ENCODE measurements at regions not wholly inside any gene's neighbourhood (a gene's known extent, or its start where the extent isn't known, plus 50 kb on each side); places are given as distances from the start of the nearest gene placed in this dataset.

GRCh38 chr12:127401536-127401935 lies 865.4 kb upstream of the TMEM132C start:
- intact Hi-C loops (cut with DNase I) = no loop called here
- Histone ChIP-seq H3K9ac (ENCODE audit: low read length in 3 of 3) (no peak overlapping the region), H3K36me3 (ENCODE audit: control insufficient read depth in 2 of 3, insufficient read depth in 3 of 3, low read length in 3 of 3) (no peaks in the 10 kb centered on the region), H3K27me3 (ENCODE audit: control insufficient read depth, insufficient read depth, low read length) (no peaks in the 10 kb centered on the region), H3K4me1 (ENCODE audit: control insufficient read depth in 2 of 3, insufficient read depth in 2 of 3, low read depth in 1 of 3, low read length in 3 of 3) (no peaks in the 10 kb centered on the region), H3K4me3 (ENCODE audit: low read length in 3 of 3) (no peak overlapping the region), H3K9me3 (ENCODE audit: control insufficient read depth in 2 of 3, insufficient read depth in 1 of 3, low read length in 3 of 3) (no peaks in the 10 kb centered on the region), H3K27ac (ENCODE audit: low read depth in 2 of 2, low read length in 2 of 2) (no peak overlapping the region)
- DNase-seq = no peak
- TF ChIP-seq CTCF (IDR thresholded peaks at IDR 0.05; ENCODE audit: borderline replicate concordance, extremely low read depth, insufficient read depth) = no peak
- no peak for FAIRE-seq

GRCh38 chr12:127411166-127411915 lies 855.6 kb upstream of the TMEM132C start:
- TF ChIP-seq CTCF (IDR thresholded peaks at IDR 0.05; ENCODE audit: borderline replicate concordance, extremely low read depth, insufficient read depth) = no peak
- Histone ChIP-seq H3K4me1 (ENCODE audit: control insufficient read depth in 2 of 3, insufficient read depth in 2 of 3, low read depth in 1 of 3, low read length in 3 of 3) (no peaks in the 10 kb centered on the region), H3K27me3 (ENCODE audit: control insufficient read depth, insufficient read depth, low read length) (no peaks in the 10 kb centered on the region), H3K27ac (ENCODE audit: low read depth in 2 of 2, low read length in 2 of 2) (no peak overlapping the region), H3K9ac (ENCODE audit: low read length in 3 of 3) (no peak overlapping the region), H3K4me3 (ENCODE audit: low read length in 3 of 3) (no peak overlapping the region), H3K9me3 (ENCODE audit: control insufficient read depth in 2 of 3, insufficient read depth in 1 of 3, low read length in 3 of 3) (no peaks in the 10 kb centered on the region), H3K36me3 (ENCODE audit: control insufficient read depth in 2 of 3, insufficient read depth in 3 of 3, low read length in 3 of 3) (no peaks in the 10 kb centered on the region)
- FAIRE-seq (no peak), DNase-seq (no peak)
- intact Hi-C loops (cut with DNase I) = no loop called here

GRCh38 chr12:127411981-127412380 lies 855.0 kb upstream of the TMEM132C start:
- no peak for TF ChIP-seq CTCF (IDR thresholded peaks at IDR 0.05; ENCODE audit: borderline replicate concordance, extremely low read depth, insufficient read depth)
- FAIRE-seq = no peak

More at GRCh38 chr12:127411981-127412380, 855.0 kb upstream of the TMEM132C start:
- no peaks in the 10 kb centered on the region for H3K36me3 ChIP-seq (ENCODE audit: control insufficient read depth in 2 of 3, insufficient read depth in 3 of 3, low read length in 3 of 3)
- intact Hi-C loops (cut with DNase I) = no loop called here
- no peaks in the 10 kb centered on the region for H3K27me3 ChIP-seq (ENCODE audit: control insufficient read depth, insufficient read depth, low read length)
- H3K4me1 ChIP-seq (ENCODE audit: control insufficient read depth in 2 of 3, insufficient read depth in 2 of 3, low read depth in 1 of 3, low read length in 3 of 3) = no peaks in the 10 kb centered on the region
- H3K27ac ChIP-seq (ENCODE audit: low read depth in 2 of 2, low read length in 2 of 2) = no peak overlapping the region
- no peak overlapping the region for H3K4me3 ChIP-seq (ENCODE audit: low read length in 3 of 3)
- peaks cover 0 to under 1% (median 0%) of the 10 kb centered on the region in 3 donors for H3K9me3 ChIP-seq (ENCODE audit: control insufficient read depth in 2 of 3, insufficient read depth in 1 of 3, low read length in 3 of 3)
- no peak overlapping the region for H3K9ac ChIP-seq (ENCODE audit: low read length in 3 of 3)
- no peak for DNase-seq
